Fibroblast of skin of left quadriceps (primary cell): ENCODE measurements at regions not wholly inside any gene's neighbourhood (a gene's known extent, or its start where the extent isn't known, plus 50 kb on each side); places are given as distances from the start of the nearest gene placed in this dataset.
"Not testable (repeated sequence)": the region's sequence is repeated elsewhere in the genome, so short reads cannot be mapped to it uniquely, and the experiment has no call there.

ENCODE experiments used
- DNase-seq, 2 experiments: peaks; one replicate each; pipeline ENCODE4 v3.0.0-alpha.2; 2013; ENCODE audit warnings: low read depth in 2 of 2

DNA sequence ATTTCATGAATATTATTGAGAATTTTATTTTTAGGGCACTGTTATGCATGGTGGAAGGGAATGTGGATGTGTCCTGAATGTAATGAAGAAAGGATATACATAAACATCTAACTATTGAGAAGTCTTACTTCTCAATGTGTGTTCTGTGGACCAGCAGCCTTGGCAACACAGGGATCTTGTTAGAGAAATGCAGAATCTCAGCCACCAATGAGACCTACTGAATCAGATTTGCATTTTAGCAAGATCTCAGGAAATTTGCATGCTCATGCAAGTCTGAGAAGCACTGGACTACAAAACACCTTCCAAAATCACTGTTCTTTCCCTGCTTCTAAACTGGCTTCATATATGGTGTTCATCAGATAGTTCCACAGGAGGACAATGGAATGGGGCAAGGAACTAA is 139.7 kb upstream of the WDFY3 start:
- no peak for DNase-seq

DNA sequence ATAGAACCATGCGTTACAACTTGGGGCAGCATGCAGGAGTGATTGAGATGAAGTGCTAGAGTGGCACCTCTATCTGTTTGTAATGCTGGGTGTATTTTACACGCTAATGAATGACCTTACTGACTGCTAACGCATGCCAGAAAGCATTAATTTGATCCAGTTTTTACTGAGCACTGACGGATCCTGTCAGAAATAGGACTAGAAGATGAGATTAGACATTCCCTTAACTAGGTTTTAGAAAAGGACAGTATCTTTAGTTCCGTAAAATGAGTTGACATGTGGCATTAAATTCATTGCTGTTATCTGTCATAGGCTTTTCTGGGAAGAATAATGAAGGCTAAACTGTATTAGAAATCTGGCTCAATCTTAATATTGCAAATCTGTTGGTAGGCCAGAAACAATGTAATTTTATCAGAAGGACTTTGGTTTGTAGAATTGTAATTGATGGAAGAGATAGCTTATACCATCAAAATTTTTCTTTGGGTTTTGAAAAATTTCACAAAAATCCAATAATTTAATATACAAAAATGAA is 140.4 kb upstream of the WDFY3 start:
- no peak for DNase-seq

DNA sequence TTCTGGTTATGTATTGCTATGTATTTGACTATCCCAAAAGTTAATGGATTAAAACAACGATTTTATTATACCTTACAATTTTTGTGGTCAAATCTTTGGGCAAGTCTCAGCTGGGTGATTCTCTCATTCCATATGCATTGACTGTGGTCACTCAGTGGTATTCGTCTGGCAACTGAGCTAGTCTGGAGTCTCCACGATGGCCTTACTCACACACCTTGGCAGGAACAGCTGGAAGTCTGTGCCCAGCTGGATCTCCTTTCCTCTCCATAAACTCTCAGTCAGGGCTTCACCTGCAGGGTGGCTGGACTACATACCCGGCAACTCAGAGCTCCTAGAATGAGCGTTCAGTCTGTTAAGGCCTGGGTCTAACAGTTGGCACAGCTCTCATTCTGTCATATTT is 141.1 kb upstream of the WDFY3 start:
- no peak for DNase-seq

DNA sequence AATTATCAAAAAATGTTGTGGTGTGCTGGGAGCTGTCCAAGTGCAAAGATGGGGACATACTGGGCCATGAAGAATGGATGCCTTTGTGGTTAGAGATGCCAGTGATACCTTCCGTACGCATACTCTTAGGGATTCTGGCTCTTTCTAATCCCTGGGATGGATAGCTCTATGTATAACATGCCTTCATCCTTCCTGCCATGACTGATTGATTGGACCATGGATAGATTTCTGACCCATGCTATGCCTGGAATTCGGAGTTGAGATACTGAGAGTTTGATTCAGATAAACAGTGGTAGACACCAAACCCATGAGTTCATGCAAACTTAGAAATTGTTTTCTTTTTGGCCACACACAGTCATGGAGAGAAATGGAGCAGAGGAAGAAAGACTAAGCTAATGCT is 147.2 kb upstream of the WDFY3 start:
- DNase-seq, result peak; percentile 3 to 16

DNA sequence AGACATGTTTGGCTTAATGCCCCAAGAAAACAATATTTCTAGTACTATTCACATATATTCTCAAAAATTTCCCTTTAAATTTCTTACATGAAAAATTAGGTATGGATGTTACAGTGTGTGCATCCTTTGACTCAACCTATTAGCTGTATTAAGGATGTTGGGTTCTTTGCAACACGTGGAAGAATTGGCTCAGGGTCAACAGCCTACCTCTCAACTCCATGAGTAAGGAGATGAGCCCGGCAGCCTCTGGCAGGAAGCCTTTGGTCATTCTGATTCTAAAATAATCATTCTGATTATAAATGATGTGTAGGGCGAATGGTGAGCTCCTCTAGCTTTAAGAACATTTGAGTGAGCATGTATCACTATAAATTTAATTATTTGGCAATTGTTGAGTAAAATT is 148.0 kb upstream of the WDFY3 start:
- DNase-seq, result no peak

DNA sequence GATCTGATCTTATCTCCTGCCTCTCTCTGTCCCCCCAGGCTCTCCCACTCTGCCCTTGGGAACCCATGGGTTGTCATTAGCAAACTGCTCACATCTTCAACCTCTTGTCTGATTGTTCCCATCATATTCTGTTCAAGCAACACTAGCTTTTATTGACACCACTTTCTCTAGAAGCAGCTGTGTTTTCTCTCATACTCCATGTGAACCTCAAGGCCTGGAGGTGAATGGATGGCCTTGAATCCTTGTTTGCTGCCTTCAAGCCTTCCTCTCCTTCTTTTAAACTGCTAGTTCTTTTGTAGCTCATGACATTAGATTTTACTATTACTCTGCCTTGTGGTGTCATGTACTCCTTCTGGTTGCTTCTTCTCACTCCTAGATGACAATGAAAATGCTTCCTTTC is 149.5 kb upstream of the WDFY3 start:
- DNase-seq, result no peak

DNA sequence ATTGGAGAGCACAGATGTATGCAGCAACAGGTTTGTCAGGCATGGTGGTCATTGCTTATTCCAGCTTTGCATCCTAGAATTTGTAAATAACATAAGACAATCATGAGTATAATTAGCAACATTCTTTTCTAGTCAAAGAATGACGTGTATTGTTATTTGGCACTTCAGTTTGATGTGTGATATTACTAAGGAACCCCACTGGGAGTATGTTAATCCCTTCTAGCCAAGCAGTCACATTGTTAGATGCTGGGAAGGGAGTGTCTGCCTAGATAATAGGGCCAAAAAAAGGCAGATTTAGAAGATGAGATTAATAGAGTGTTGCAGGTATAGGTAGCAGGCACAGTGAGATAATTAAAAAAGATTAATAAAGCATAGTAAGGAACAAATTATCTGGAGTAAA is 159.2 kb upstream of the WDFY3 start:
- DNase-seq, result no peak

DNA sequence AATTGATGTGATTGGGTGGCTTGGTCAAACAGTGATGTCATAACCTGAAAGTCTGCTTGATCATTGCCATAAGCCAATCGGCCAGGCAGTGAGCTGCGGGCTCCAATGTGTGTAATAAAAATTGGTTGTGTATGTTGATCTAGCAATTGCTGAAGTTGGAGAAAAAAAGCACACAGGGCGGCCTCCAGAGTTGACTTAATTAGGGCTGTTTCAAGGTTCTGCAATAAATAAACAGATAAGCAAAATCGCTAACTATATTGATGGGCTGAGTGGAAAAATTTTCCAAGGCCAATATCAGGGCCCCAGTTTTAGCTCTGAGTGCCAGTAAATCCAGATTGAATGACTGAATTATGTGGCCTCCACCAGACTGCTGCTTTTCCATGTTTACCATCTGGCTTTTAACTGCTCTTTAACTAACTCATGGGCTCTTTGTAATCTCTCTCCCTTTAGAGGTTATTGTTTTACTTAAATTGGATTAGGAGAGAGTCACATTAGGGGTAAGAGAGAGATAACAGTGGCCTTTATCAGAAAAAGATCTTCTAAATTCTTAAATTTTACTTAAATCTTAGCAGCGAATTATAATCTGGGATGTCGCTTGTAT is 160.6 kb upstream of the WDFY3 start:
- no peak for DNase-seq

DNA sequence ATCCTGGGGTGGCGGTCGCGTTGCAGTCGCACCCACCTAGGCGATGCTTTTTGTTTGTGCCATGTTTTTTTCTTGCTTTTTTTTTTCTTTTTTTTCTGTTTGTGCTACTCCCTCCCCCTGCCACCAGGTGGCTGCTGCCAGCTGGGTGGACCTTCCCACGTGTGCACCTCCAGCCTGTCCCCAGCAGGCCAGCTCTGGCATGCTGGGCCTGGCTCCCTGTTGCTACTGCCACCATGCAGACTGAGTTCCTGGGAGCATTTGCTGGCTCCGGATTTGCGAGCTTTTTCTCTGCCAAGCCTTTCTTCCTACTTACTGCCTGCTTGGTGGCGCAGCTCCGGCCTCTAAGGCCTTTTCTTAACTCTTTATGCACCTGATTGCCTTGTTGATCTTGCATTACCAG is 161.2 kb upstream of the WDFY3 start:
- DNase-seq, result no peak

DNA sequence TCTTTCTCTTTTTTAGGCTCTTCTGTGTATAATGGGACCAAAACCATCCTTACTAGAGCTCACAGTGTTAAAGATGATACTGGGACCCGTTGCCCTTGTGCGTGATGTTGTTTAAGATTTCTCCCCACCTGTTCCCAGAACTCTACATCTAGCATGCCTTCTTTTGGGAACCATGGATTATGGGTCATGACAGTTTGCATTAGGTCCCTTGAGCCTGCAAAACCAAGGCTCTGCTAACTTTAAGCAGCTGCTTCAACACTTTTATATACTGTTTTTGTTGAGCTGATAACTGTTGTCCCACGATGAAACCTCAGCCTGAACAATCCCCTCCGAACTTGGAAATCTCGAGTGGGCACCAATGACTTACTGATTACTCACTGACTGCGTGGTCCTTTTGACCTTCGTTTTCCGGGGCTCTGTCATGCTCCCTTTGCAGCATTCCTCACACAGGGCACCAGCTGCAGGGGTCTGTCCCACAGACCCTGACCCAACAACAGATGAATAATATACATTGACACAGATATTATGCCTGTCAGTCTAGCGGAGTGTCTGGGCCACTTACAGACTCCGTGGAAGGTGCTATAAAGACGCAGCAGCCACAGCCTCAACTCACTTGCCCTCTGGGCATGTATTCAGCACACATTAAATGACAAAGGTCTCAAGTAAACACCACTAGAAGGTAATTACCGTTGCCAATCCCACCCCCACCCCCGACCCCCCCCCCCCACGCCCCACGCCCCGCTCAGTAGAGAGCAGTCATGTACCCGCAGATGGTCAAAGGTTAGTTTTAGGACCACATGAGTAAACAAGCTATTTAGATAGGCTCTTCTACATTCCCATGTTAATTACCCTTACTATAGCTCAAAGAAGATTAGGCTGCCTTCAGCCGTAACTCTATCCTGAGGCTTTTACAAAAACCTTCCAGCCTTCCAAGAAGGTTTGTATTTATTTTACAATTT is 162.0 kb upstream of the WDFY3 start:
- DNase-seq, result no peak

DNA sequence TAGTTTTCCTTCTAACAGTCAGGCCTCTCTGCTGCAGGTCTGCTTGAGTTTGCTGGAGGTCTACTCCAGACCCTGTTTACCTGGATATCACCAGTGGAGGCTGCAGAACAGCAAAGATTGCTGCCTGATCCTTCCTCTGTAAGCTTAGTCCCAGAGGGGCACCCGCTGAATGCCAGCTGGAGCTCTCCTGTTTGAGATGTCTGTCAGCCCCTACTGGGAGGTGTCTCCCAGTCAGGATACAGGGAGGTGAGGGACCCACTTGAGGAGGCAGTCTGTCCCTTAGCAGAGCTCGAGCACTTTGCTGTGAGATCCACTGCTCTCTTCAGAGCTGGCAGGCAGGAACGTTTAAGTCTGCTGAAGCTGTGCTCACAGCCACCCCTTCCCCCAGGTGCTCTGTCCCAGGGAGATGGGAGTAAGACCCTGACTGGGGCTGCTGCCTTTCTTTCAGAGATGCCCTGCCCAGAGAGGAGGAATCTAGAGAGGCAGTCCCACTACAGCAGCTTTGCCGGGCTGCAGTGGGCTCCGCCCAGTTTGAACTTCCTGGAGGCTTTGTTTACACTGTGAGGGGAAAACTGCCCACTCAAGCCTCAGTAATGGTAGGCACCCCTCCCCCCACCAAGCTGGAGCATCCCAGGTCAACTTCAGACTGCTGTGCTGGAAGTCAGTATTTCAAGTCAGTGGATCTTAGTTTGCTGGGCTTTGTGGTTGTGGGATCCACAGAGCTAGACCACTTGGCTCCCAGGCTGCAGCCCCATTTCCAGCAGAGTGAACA is 163.1 kb upstream of the WDFY3 start:
- not testable (repeated sequence) for DNase-seq

DNA sequence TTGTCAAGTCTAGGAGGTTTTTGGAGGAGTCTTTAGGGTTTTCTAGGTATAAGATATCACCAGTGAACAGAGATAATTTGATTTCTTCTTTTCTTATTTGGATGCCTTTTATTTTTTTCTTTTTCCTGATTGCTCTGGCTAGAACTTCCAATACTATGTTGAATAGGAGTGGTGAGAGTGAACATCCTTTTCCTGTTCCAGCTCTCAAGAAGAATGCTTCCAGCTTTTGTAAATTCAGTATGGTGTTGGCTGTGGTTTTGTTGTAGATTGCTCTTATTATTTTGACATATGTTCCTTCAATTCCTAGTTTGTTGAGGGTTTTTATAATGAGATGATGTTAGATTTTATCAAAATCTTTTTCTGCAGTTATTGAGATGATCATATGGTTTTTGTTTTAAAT is 165.6 kb upstream of the WDFY3 start:
- no peak for DNase-seq

DNA sequence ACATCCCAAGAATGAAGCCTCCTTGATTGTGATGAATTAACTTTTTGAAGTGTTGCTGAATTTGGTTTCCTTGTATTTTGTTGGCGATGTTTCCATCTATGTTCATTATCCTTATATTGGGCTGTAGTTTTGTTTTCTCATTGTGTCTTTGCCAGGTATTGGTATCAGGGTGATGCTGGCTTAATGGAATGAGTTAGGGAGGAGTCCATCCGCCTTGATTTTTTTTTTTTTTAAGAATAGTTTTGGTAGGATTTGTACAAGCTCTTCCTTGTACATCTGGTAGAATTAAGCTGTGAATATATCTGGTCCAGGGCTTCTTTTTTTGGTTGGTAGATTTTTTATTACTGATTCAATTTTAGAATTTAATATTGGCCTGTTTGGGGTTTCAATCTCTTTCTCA is 166.1 kb upstream of the WDFY3 start:
- no peak for DNase-seq

DNA sequence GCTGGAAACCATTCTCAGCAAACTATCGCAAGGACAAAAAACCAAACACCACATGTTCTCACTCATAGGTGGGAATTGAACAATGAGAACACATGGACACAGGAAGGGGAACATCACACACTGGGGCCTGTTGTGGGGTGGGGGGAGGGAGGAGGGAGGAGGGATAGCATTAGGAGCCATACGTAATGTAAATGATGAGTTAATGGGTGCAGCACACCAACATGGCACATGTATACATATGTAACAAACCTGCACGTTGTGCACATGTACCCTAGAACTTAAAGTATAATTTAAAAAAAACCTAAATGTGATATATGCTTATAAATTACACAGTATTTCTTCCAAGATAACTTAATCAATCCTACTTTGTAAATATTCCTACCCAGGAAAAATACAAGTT is 173.3 kb upstream of the WDFY3 start:
- DNase-seq, result not testable (repeated sequence)

DNA sequence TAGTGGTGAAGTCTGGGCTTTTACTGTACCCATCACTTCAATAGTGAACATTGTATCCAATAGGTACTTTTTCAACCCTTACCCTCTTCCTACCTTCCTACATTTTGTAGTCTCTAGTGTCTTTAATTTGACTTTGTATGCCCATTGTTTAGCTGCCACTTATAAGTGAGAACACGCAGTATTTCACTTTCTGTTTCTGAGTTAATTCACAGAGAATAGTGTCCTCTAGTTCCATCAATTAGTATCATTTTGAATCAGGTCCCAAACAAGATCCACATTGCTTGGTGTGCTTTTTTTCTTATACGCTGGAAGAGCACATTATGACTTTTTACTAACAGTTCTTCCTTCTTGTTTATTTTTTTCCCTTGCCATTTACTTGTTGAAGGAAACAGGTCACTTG is 176.0 kb upstream of the WDFY3 start:
- DNase-seq, result no peak

DNA sequence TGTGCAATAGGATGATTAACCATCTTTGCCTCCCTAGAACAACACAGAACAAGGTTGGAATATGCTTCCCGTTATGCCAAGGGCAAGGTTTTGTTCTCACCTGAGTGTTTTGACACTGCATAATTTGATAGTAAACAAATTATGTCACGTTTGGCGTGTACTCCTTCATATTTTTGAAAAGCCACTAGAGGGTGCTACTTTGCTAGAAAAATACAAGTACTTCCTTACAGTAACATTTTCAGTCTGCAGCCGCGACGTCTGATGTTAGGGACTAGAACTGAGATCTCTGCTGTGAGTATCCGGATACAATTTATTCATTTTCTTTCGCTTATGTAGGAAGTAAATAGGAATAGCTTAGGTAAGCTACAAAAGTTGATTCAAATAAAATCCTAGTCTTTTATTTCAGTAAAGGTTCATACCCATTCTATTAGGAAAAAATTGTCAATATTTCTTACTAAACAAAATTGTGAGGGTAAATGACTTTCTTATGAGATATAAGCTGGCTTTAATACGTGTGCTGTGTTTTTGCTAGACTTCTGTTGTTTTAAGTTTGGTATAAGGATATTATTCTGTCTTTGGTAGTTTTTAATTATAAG is 181.1 kb upstream of the WDFY3 start:
- DNase-seq, result peak; percentile 34 to 43

DNA sequence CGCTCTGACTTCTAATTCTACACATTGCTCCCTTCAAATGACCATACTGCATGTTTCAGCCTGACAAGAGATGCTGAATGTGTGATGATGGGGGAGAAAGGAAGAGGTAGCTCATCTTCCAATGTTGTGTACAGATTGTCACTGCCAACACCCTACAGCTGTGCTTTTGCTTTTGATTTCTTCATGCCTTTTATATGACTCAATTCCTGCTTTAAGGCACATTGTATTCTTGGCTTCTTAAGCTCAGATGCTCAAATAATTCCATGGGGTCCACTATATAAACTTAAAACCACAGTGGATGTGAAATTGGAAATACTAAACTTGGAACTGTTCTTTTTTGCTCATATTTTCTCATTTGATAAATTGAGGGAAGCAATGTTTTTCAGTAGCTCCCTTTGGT is 183.2 kb upstream of the WDFY3 start:
- DNase-seq, result peak; percentile 14 to 21

DNA sequence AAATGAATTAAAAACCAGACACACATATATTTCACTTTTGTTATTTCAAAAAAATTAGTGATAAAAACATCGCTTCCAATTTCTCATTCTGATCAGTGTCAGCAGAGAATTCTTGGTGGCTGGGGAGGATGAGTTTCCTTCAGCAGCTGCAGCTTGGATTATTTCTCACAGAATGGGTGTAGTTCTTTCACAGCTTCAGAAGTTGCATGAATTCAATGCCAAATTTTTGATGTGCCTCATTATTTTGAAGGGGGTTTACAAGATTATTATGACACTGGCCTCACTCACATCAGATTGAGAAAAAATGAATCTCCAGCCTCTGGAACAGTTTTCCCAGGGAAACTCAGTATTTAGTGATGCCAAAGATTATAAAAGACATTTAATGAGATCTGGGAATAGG is 184.9 kb upstream of the WDFY3 start:
- no peak for DNase-seq

DNA sequence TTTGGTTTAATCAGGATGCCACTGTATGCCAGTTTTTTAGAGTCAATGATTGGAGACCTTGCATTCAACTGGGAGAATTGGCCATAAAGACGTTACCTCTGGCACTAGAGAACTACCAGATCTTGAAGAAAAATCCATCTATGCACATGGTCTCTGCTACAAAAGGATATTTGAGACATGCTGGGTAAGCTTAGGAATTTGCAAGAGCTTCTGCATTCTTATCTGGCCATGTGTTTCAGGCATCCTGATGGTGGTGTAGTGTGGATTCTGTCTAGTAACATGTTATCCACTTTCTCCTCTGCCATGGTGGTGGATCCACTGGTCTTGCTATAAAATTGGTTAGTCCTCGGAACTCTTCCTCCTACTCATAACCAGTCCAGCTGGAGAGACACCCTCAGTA is 185.3 kb upstream of the WDFY3 start:
- DNase-seq, result no peak

DNA sequence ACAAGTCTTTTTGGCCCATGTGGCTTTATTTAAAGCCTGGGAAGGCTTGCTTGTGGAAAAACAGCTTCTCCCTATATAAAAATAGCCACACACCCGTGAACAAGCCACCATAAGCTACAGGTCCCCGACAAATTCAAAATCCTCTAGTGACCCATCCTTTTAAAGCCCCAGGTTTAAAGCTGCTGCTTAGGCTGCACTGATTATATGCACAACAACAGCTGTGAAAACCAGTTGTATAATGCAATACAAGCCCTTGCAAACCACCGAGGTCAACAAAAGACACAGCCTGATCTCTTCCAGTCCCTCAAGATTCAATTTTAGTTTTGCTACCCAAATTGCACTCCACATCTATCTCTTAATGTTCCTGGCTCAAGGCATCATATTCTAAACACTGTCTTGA is 186.0 kb upstream of the WDFY3 start:
- DNase-seq, result no peak

DNA sequence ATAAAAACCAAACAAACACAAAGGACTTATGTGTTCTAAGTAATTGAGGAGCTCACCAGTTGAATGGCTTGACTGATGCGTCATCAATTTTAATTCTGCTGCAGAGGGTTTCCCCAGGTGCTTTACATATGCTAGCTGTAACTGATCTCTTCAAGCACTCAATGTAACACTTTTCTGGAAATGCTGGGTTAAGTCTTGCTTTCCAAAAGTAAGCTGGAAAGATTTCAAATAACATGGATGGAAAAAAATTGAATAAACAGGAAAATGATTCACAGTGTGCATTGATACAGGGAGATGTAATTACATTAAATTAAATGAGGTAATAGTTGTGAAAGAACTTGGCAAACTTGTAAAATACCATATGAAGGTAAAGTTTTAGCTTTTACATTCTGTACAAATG is 186.7 kb upstream of the WDFY3 start:
- peak; percentile 33 to 34 for DNase-seq

DNA sequence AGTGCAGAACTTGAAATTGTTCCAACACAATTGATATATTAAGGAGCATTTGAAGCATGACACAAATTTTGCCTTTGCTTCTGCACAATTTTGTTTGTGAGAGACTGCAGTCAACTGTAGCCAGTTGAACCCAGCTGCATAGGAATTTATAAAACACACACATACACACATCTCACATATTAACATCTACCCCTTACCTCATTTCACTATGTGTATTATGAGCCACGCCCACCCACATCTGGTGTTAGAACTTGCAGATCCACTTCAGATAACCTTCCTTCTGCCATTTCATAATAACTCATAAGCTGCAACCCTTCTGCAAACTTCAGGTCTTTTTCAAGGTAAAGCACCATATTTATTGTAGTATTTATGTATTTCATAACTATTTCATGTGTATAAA is 188.1 kb upstream of the WDFY3 start:
- DNase-seq, result no peak
